IPS-NIHi7 (cell line): ENCODE measurements at regions not wholly inside any gene's neighbourhood (a gene's known extent, or its start where the extent isn't known, plus 50 kb on each side); places are given as distances from the start of the nearest gene placed in this dataset.

Experiments used
- DNase-seq: peaks from one replicate; pipeline ENCODE4 v3.0.0; 2012; ENCODE audit warnings: mixed read lengths; ENCODE audit errors: extremely low spot score

- DNase-seq = peak; percentile 71
These were observed 288.6 kb upstream of the ELAC2 start for GRCh38 chr17:13306310-13306962.

- no peak for DNase-seq
These were observed 285.2 kb upstream of the ELAC2 start for GRCh38 chr17:13302983-13303382.

GRCh38 chr17:13302419-13302818 lies 284.6 kb upstream of the ELAC2 start:
- no peak for DNase-seq

GRCh38 chr17:13297183-13297582 lies 279.4 kb upstream of the ELAC2 start:
- DNase-seq = no peak

GRCh38 chr17:13293421-13293820 lies 275.6 kb upstream of the ELAC2 start:
- DNase-seq = no peak

GRCh38 chr17:13292291-13292690 lies 274.5 kb upstream of the ELAC2 start:
- DNase-seq = no peak

- no peak for DNase-seq
These were observed 270.4 kb upstream of the ELAC2 start for GRCh38 chr17:13288248-13288647.

- no peak for DNase-seq
These were observed 269.4 kb upstream of the ELAC2 start for GRCh38 chr17:13287226-13287625.

- peak; percentile 12 for DNase-seq
These were observed 265.8 kb upstream of the ELAC2 start for GRCh38 chr17:13283606-13284005.

GRCh38 chr17:13281626-13282025 lies 263.8 kb upstream of the ELAC2 start:
- no peak for DNase-seq

GRCh38 chr17:13273806-13274205 lies 256.0 kb upstream of the ELAC2 start:
- no peak for DNase-seq

GRCh38 chr17:13272296-13272695 lies 254.5 kb upstream of the ELAC2 start:
- DNase-seq = no peak

GRCh38 chr17:13268791-13269595 lies 251.2 kb upstream of the ELAC2 start:
- no peak for DNase-seq

- no peak for DNase-seq
These were observed 248.8 kb upstream of the ELAC2 start for GRCh38 chr17:13266606-13267005.

GRCh38 chr17:13265311-13265710 lies 247.5 kb upstream of the ELAC2 start:
- DNase-seq = no peak

GRCh38 chr17:13263746-13264145 lies 245.9 kb upstream of the ELAC2 start:
- DNase-seq = no peak

GRCh38 chr17:13256545-13256944 lies 238.7 kb upstream of the ELAC2 start:
- no peak for DNase-seq

GRCh38 chr17:13253733-13254410 lies 236.0 kb upstream of the ELAC2 start:
- no peak for DNase-seq

GRCh38 chr17:13244513-13244912 lies 226.7 kb upstream of the ELAC2 start:
- DNase-seq = no peak

- DNase-seq = no peak
These were observed 225.8 kb upstream of the ELAC2 start for GRCh38 chr17:13243585-13243984.

GRCh38 chr17:13240851-13241250 lies 223.0 kb upstream of the ELAC2 start:
- no peak for DNase-seq

- DNase-seq = no peak
These were observed 212.8 kb upstream of the ELAC2 start for GRCh38 chr17:13230350-13231264.
